WTC11 (cell line): ENCODE measurements at regions not wholly inside any gene's neighbourhood (a gene's known extent, or its start where the extent isn't known, plus 50 kb on each side); places are given as distances from the start of the nearest gene placed in this dataset.

Experiments used
- ATAC-seq: fragments of 200-7000 bp; cut with Tn5 transposase; 2 replicates; pipeline ENCODE4 v1.10.0; 2021; ENCODE audit warnings: mild to moderate bottlenecking, moderate library complexity
- CTCF ChIA-PET: fragments of 300-600 bp; sonication (Branson Sonifier 250); formaldehyde crosslinking; loops from one replicate; lab custom pipeline; 2021; ENCODE audit warnings: antibody characterized with exemption; lab: Charles Lee
- POLR2A ChIA-PET: fragments of 350-600 bp; sonication (Branson Sonifier 250); formaldehyde crosslinking; loops from one replicate; lab custom pipeline; 2021; ENCODE audit warnings: antibody characterized with exemption; lab: Charles Lee
- DNase-seq: peaks from one replicate; pipeline ENCODE4 v3.0.0; 2021; ENCODE audit warnings: low spot score
- H3K27ac Mint-ChIP-seq: 2 replicates; pipeline ENCODE4 v1.8.0; 2021; ENCODE audit warnings: mixed read lengths
- H3K27me3 Mint-ChIP-seq: 2 replicates; pipeline ENCODE4 v1.8.0; 2021; ENCODE audit warnings: low read depth, mild to moderate bottlenecking, moderate library complexity, mixed read lengths
- H3K36me3 Mint-ChIP-seq: 2 replicates; pipeline ENCODE4 v1.8.0; 2021; ENCODE audit warnings: mixed read lengths
- H3K4me1 Mint-ChIP-seq: 2 replicates; pipeline ENCODE4 v1.8.0; 2022; ENCODE audit warnings: mixed read lengths
- H3K4me3 Mint-ChIP-seq: 2 replicates; pipeline ENCODE4 v1.8.0; 2021; ENCODE audit warnings: mild to moderate bottlenecking, moderate library complexity, mixed read lengths
- H3K9me3 Mint-ChIP-seq: 2 replicates; pipeline ENCODE4 v1.8.0; 2021; ENCODE audit warnings: mixed read lengths
- ATF1 ChIP-seq: sonication (generic); formaldehyde crosslinking; IDR thresholded peaks from 2 replicates; pipeline ENCODE4 v1.8.1; 2023; ENCODE audit warnings: mild to moderate bottlenecking, moderate library complexity, missing genetic modification reagents
- ESRRA ChIP-seq: sonication (generic); formaldehyde crosslinking; IDR thresholded peaks from 2 replicates; pipeline ENCODE4 v1.8.1; 2022; ENCODE audit warnings: mild to moderate bottlenecking, missing genetic modification reagents, borderline replicate concordance
- FOXP1 ChIP-seq: sonication (generic); formaldehyde crosslinking; IDR thresholded peaks from 2 replicates; pipeline ENCODE4 v1.8.0; 2022; ENCODE audit warnings: missing genetic modification reagents, mild to moderate bottlenecking, moderate library complexity, borderline replicate concordance
- IRF2 ChIP-seq: sonication (generic); formaldehyde crosslinking; IDR thresholded peaks from 2 replicates; pipeline ENCODE4 v1.8.0; 2022; ENCODE audit warnings: low read depth, missing genetic modification reagents, borderline replicate concordance
- JUN ChIP-seq: sonication (generic); formaldehyde crosslinking; IDR thresholded peaks from 2 replicates; pipeline ENCODE4 v1.8.0; 2023; ENCODE audit warnings: mild to moderate bottlenecking, missing genetic modification reagents
- NFATC4 ChIP-seq: fragments of 250-450 bp; sonication (Bioruptor Pico); IDR thresholded peaks from 2 replicates; pipeline ENCODE4 v1.9.0; 2021; ENCODE audit warnings: mild to moderate bottlenecking
- RORB ChIP-seq: fragments of 250-450 bp; sonication (Bioruptor Pico); IDR thresholded peaks from 2 replicates; pipeline ENCODE4 v1.9.0; 2021; ENCODE audit warnings: mild to moderate bottlenecking
- TCF7 ChIP-seq: sonication (generic); formaldehyde crosslinking; IDR thresholded peaks from 2 replicates; pipeline ENCODE4 v1.8.0; 2022; ENCODE audit warnings: mild to moderate bottlenecking, low read depth, missing genetic modification reagents, moderate library complexity
- ZNF232 ChIP-seq: sonication (generic); formaldehyde crosslinking; IDR thresholded peaks from 2 replicates; pipeline ENCODE4 v1.8.0; 2022; ENCODE audit warnings: mild to moderate bottlenecking, missing genetic modification reagents
- ZNF416 ChIP-seq: fragments of 250-450 bp; sonication (Bioruptor Pico); IDR thresholded peaks from 2 replicates; pipeline ENCODE4 v1.9.0; 2021; ENCODE audit warnings: mild to moderate bottlenecking, inconsistent platforms
- TF ChIP-seq, protein P1 (sequence below): sonication (generic); formaldehyde crosslinking; IDR thresholded peaks from 2 replicates; pipeline ENCODE4 v1.8.1; 2023; ENCODE audit warnings: mild to moderate bottlenecking, moderate library complexity, missing genetic modification reagents
- TF ChIP-seq, protein P2 (sequence below): sonication (generic); formaldehyde crosslinking; IDR thresholded peaks from 2 replicates; pipeline ENCODE4 v1.8.1; 2023; ENCODE audit warnings: mild to moderate bottlenecking, missing genetic modification reagents, moderate library complexity
- TF ChIP-seq, protein P3 (sequence below): sonication (generic); formaldehyde crosslinking; IDR thresholded peaks from 2 replicates; pipeline ENCODE4 v1.8.0; 2023; ENCODE audit warnings: missing genetic modification reagents
- TF ChIP-seq, protein P4 (sequence below): sonication (generic); formaldehyde crosslinking; conservative IDR thresholded peaks from 2 replicates; pipeline ENCODE4 v1.8.1; 2022; ENCODE audit warnings: mild to moderate bottlenecking, missing genetic modification reagents
- TF ChIP-seq, protein P5 (sequence below): sonication (generic); formaldehyde crosslinking; IDR thresholded peaks from 2 replicates; pipeline ENCODE4 v1.8.1; 2022; ENCODE audit warnings: low read depth, missing genetic modification reagents, borderline replicate concordance
- TF ChIP-seq, protein P6 (sequence below): sonication (generic); formaldehyde crosslinking; IDR thresholded peaks from 2 replicates; pipeline ENCODE4 v1.8.1; 2023; ENCODE audit warnings: mild to moderate bottlenecking, missing genetic modification reagents
- TF ChIP-seq, protein P7 (sequence below): sonication (generic); formaldehyde crosslinking; IDR thresholded peaks from 2 replicates; pipeline ENCODE4 v1.8.1; 2023; ENCODE audit warnings: mild to moderate bottlenecking, missing genetic modification reagents, borderline replicate concordance
- TF ChIP-seq, protein P8 (sequence below): fragments of 250-450 bp; sonication (Bioruptor Pico); IDR thresholded peaks from 2 replicates; pipeline ENCODE4 v2.1.2; 2022; ENCODE audit warnings: mild to moderate bottlenecking, moderate library complexity

DNA sequence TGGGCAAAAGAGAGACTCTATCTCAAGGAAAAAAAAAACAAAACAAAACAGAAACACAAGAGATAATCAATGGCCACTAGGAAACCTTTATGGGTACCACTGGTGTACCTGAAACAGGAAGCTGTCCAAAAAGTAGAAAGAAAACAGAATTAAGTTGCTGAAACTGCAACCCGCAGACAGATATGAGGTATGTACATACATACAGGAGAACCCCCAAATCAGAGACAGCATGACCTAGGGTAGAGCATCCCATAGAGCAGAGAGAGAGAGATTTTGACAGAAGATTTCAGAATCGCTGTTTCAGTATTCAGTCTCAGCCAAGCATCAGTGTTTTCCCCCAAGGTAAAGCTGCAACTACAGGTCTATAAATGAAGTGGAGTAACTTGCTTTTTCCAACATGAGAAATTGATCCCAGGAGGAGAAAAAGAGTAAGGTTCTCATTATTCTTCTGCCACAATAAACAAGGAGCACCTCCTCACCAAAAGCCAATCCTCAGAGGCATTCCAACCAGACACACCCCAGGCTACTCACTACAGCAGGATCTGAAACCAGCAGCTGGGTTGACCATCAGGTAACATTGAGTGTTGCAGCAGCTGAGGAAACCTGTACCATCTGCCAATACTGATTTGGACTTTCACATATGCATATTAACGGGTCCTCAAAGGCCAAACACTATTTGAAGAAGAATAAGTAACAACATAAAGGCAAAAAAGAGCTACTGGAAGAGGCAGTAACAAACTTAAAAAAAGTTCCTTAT is 630.0 kb downstream of the TAF11L14 start:
- Mint-ChIP-seq H3K27me3 (no peaks in the 10 kb centered on the region), H3K27ac (no peak overlapping the region), H3K36me3 (peaks cover 13% of the 10 kb centered on the region; the same call in 1 of the 2 replicates), H3K4me1 (no peaks in the 10 kb centered on the region), H3K9me3 (peaks cover 37% of the 10 kb centered on the region), H3K4me3 (no peak overlapping the region)
- DNase-seq: no peak
- ChIA-PET POLR2A (no interaction called here), CTCF (no interaction called here)
- no peak for ATAC-seq
- TF ChIP-seq, protein P1, sequence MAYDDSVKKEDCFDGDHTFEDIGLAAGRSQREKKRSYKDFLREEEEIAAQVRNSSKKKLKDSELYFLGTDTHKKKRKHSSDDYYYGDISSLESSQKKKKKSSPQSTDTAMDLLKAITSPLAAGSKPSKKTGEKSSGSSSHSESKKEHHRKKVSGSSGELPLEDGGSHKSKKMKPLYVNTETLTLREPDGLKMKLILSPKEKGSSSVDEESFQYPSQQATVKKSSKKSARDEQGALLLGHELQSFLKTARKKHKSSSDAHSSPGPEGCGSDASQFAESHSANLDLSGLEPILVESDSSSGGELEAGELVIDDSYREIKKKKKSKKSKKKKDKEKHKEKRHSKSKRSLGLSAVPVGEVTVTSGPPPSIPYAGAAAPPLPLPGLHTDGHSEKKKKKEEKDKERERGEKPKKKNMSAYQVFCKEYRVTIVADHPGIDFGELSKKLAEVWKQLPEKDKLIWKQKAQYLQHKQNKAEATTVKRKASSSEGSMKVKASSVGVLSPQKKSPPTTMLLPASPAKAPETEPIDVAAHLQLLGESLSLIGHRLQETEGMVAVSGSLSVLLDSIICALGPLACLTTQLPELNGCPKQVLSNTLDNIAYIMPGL (CRISPR knock-in tag): no peak
- TF ChIP-seq, protein P2, sequence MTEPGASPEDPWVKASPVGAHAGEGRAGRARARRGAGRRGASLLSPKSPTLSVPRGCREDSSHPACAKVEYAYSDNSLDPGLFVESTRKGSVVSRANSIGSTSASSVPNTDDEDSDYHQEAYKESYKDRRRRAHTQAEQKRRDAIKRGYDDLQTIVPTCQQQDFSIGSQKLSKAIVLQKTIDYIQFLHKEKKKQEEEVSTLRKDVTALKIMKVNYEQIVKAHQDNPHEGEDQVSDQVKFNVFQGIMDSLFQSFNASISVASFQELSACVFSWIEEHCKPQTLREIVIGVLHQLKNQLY (CRISPR knock-in tag): no peak
- TF ChIP-seq ATF1 (CRISPR knock-in tag): no peak
- TF ChIP-seq TCF7: no peak
- TF ChIP-seq, protein P3, sequence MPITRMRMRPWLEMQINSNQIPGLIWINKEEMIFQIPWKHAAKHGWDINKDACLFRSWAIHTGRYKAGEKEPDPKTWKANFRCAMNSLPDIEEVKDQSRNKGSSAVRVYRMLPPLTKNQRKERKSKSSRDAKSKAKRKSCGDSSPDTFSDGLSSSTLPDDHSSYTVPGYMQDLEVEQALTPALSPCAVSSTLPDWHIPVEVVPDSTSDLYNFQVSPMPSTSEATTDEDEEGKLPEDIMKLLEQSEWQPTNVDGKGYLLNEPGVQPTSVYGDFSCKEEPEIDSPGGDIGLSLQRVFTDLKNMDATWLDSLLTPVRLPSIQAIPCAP: no peak
- no peak for TF ChIP-seq IRF2 (CRISPR knock-in tag)
- no peak for TF ChIP-seq ZNF232 (CRISPR knock-in tag)
- no peak for TF ChIP-seq NFATC4 (CRISPR knock-in tag)
- TF ChIP-seq, protein P4, sequence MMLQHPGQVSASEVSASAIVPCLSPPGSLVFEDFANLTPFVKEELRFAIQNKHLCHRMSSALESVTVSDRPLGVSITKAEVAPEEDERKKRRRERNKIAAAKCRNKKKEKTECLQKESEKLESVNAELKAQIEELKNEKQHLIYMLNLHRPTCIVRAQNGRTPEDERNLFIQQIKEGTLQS (CRISPR knock-in tag): no peak
- TF ChIP-seq, protein P5, sequence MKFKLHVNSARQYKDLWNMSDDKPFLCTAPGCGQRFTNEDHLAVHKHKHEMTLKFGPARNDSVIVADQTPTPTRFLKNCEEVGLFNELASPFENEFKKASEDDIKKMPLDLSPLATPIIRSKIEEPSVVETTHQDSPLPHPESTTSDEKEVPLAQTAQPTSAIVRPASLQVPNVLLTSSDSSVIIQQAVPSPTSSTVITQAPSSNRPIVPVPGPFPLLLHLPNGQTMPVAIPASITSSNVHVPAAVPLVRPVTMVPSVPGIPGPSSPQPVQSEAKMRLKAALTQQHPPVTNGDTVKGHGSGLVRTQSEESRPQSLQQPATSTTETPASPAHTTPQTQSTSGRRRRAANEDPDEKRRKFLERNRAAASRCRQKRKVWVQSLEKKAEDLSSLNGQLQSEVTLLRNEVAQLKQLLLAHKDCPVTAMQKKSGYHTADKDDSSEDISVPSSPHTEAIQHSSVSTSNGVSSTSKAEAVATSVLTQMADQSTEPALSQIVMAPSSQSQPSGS (CRISPR knock-in tag): no peak
- no peak for TF ChIP-seq JUN (CRISPR knock-in tag)
- no peak for TF ChIP-seq FOXP1 (CRISPR knock-in tag)
- TF ChIP-seq, protein P6, sequence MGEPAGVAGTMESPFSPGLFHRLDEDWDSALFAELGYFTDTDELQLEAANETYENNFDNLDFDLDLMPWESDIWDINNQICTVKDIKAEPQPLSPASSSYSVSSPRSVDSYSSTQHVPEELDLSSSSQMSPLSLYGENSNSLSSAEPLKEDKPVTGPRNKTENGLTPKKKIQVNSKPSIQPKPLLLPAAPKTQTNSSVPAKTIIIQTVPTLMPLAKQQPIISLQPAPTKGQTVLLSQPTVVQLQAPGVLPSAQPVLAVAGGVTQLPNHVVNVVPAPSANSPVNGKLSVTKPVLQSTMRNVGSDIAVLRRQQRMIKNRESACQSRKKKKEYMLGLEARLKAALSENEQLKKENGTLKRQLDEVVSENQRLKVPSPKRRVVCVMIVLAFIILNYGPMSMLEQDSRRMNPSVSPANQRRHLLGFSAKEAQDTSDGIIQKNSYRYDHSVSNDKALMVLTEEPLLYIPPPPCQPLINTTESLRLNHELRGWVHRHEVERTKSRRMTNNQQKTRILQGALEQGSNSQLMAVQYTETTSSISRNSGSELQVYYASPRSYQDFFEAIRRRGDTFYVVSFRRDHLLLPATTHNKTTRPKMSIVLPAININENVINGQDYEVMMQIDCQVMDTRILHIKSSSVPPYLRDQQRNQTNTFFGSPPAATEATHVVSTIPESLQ (CRISPR knock-in tag): no peak
- TF ChIP-seq ESRRA (CRISPR knock-in tag): no peak
- TF ChIP-seq, protein P7, sequence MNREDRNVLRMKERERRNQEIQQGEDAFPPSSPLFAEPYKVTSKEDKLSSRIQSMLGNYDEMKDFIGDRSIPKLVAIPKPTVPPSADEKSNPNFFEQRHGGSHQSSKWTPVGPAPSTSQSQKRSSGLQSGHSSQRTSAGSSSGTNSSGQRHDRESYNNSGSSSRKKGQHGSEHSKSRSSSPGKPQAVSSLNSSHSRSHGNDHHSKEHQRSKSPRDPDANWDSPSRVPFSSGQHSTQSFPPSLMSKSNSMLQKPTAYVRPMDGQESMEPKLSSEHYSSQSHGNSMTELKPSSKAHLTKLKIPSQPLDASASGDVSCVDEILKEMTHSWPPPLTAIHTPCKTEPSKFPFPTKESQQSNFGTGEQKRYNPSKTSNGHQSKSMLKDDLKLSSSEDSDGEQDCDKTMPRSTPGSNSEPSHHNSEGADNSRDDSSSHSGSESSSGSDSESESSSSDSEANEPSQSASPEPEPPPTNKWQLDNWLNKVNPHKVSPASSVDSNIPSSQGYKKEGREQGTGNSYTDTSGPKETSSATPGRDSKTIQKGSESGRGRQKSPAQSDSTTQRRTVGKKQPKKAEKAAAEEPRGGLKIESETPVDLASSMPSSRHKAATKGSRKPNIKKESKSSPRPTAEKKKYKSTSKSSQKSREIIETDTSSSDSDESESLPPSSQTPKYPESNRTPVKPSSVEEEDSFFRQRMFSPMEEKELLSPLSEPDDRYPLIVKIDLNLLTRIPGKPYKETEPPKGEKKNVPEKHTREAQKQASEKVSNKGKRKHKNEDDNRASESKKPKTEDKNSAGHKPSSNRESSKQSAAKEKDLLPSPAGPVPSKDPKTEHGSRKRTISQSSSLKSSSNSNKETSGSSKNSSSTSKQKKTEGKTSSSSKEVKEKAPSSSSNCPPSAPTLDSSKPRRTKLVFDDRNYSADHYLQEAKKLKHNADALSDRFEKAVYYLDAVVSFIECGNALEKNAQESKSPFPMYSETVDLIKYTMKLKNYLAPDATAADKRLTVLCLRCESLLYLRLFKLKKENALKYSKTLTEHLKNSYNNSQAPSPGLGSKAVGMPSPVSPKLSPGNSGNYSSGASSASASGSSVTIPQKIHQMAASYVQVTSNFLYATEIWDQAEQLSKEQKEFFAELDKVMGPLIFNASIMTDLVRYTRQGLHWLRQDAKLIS (CRISPR knock-in tag): no peak
- no peak for TF ChIP-seq ZNF416 (CRISPR knock-in tag)
- TF ChIP-seq, protein P8, sequence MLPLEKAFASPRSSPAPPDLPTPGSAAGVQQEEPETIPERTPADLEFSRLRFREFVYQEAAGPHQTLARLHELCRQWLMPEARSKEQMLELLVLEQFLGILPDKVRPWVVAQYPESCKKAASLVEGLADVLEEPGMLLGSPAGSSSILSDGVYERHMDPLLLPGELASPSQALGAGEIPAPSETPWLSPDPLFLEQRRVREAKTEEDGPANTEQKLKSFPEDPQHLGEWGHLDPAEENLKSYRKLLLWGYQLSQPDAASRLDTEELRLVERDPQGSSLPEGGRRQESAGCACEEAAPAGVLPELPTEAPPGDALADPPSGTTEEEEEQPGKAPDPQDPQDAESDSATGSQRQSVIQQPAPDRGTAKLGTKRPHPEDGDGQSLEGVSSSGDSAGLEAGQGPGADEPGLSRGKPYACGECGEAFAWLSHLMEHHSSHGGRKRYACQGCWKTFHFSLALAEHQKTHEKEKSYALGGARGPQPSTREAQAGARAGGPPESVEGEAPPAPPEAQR (CRISPR knock-in tag): no peak
- no peak for TF ChIP-seq RORB (CRISPR knock-in tag)
